HG03457 (cell line): ENCODE measurements at regions not wholly inside any gene's neighbourhood (a gene's known extent, or its start where the extent isn't known, plus 50 kb on each side); places are given as distances from the start of the nearest gene placed in this dataset.

Experiments
- ATAC-seq: cut with Tn5 transposase; IDR thresholded peaks from one replicate; pipeline ENCODE4 v1.9.1; 2021; ENCODE audit warnings: moderate number of reproducible peaks; ENCODE audit not compliant: unreplicated experiment

DNA sequence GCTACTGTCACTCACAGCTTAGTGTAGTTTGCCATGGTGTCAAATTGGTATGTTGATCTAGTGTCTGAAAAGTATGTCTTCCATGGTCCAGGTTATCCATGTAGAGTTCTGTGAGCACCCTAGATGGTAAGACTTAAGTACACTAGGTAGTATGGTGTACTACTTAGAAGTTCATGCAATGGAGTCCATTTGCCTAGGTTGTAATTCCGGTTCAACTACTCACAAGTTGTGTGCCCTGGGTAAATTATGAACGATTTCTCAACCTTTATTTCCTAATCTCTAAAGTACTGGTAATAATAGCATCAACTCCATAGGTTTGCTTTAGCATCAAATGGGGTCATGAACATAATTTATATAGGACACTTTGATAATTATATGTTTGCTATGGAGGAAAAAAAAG, 666.2 kb upstream of the CELF2 start:
- ATAC-seq, result no peak

DNA sequence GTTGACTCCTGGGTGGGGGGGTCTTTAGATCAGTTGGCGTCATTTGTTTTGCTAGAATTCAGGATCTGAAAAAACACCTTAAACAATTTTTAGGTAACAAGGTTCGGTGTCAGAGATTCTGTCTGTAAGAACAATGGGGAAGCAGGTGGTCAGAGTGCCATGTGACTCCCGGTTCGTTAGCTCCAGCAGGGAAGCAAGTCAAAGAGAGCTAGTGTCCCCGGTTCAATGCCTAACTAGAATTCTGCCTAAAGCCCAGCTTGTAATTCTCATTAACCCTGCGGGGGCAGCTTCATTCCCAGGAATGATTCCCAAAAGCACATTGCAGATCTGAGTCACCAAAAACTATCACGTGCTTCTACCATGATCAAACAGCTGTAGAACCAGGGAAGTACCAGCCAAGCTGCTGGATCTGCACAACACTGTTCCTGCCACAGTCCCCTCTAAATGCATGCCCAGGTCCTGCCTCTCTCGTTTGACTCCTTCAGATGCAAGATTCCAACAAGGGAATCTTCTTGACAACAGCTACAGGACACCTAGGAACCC, 664.3 kb upstream of the CELF2 start:
- no peak for ATAC-seq

DNA sequence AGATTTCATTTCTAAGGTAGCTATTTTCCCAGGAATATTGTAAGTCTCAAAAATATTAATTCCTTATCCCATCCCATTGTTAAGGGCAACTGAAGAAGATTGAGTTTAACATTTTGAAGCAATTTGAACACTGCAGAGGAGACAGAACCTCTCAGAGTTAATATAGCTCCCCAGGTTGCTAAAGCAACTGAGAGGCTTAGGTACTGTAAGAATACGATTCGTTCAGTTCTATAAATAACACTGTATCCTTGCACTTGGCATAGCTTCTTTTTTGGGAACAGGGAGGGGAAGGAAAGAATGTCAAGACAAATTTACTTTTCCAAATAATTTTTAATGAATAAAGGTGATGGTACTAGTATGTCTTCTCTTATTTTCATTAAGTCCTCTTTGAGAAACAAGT, 658.4 kb upstream of the CELF2 start:
- ATAC-seq, result no peak

- no peak for ATAC-seq
Measured at GRCh38 chr10:10361301-10361885, 656.3 kb upstream of the CELF2 start.

DNA sequence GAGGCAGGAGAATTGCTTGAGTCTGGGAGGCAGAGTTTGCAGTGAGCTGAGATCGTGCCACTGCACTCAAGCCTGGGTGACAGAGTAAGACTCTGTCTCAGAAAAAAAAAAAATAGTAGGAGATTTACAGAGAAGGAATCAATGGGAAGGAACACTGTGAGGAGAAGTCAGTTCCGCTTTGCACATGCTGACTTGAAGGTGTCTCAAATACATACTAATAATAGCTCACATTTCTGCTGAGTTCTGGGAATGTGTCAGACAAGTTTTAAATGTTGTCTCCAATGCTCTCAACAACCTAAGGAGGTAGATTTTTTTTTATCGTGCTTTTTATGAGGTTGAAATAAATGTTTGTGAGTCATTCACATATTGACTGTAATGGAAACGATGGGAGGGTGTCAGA, 654.9 kb upstream of the CELF2 start:
- no peak for ATAC-seq

DNA sequence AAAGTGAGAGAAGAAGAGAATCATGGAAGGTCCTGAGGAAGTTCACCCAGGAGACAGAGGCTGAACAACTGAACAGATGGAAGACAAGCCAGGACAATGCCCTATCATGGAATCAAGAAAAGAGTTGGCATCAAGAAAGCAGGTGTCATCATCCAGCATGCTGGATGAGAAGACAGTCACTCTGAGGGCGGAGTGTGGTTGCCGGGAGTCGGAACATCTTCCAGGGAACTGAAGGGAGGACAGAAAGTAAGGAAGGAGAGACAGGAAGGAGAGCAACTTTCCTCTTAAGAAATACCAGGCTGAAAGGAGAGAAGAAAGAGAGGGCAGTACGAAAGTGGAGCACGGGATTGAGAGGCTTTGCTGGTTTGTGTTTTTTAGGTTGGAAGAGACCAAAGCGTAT, 654.5 kb upstream of the CELF2 start:
- ATAC-seq, result no peak

GRCh38 chr10:10364902-10365301, 652.8 kb upstream of the CELF2 start:
- no peak for ATAC-seq

GRCh38 chr10:10365676-10366075, 652.0 kb upstream of the CELF2 start:
- ATAC-seq, result no peak

DNA sequence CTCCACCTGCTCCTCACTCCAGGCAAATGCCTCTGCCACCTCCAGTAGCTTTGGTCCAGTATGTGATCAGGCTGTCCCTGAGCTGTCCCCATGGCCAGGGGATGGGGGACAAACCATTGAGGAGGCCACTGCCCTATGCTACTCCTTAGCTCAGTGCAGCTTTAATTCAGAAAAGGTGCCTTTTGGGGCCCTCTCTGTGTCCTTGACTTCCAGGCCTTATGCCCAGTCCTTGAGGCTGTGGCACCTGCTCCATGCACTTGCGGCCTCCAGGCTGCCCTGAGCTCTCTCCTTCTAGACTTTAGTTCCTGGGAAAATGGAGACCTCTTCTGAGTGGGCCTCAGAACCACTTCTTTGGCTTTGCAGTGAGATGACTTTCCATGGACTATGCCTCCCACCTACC, 650.8 kb upstream of the CELF2 start:
- ATAC-seq, result no peak

GRCh38 chr10:10367264-10367663, 650.4 kb upstream of the CELF2 start:
- ATAC-seq, result no peak

DNA sequence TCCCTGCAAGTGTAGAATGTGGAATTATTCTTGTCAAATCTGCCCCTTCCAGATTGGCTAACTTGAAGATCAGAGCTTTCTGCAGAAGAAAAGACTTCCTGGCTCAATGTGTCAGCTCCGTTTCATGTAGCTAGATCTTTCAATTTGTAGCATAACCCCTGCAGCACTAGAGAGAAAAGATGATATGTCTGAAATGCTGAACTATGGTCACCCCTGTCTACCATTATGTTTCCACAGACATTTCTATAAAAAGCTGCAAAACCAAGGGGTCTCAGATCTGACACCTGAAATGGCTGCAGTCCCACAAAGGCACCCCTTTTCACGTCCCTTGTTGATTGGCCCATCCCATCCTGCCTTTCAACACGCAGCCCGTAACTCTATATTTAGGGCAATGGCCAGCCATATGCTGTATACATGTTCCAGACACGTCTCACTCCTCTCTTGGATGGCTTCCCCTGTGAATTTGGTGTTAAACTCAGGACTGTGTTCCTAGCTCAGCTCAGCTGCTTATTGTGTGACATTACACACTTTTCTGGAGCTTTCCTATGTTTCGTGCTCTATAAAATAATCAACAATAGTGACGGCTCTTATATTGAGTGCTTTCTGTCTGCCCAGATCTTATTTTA, 648.6 kb upstream of the CELF2 start:
- no peak for ATAC-seq

DNA sequence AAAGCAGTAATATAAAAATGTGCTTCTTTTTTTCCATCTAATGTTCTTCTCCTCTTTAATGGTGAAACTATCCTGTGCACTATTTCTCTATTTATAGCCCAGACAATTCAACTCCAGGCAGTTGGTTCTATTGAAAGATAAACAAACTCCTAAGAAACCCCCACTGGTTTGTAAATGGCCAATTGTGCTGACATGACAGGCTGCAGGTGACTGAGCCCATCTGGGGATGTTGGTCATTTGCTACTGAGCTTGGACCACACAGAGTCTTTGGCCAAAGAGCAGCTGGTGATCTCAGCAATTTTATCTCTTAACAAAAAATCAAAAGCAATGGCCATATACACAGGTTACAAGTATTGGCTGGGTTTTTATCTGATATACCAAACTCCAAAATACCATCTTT, 631.8 kb upstream of the CELF2 start:
- no peak for ATAC-seq

- no peak for ATAC-seq
Measured at GRCh38 chr10:10389182-10389581, 628.5 kb upstream of the CELF2 start.

GRCh38 chr10:10392511-10392910, 625.2 kb upstream of the CELF2 start:
- no peak for ATAC-seq

DNA sequence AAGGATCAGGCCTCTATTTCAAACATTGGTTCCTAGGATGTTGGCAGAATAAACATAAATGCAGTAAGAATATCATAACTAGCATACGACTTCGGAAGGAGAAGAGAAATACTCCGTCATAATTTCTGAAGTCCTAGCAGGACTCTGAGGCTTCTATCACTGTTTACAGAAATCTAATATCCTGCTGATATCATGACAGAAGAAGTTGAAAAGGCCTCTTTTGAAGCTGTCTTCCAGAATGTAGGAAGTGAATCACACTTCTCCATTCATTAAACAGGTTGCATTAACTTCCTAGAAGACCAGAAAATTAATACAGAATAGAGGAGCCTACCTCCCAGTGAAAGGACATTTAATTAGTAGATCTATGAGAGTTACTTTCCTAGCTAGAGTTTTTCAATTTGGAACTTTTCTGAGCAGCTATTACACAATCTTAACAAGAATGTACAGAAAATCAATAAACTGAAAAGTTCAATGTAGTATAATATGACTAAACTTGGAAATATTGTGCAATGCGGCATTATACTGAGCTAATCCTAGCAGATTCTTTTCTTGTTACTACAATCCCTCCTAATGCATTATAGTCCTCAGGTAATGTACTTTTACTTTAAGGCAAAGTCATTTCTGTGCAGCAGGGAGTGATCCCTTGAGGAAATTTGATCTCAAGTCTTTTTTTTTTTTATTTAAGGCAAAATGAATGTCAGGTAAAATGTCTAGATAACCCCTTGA, 622.6 kb upstream of the CELF2 start:
- no peak for ATAC-seq

GRCh38 chr10:10396601-10397000, 621.1 kb upstream of the CELF2 start:
- no peak for ATAC-seq

DNA sequence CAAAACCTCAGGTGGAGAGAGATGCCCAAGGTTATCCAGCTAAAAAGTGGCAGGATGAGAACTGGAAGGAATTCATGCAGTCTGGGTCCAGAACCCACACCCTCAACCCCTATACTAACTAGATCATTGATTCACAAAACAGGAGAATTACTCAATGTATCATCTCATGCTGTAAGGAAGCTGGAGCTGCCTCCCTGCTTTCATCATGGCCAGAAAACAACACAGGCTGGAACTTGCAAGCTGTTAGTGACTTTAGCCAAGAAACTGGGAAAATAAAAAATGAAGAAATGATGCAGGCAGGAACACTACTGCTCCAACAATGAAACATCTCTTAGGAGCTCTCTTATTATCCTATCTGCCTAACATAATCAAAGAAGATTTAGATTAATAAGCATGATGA, 619.8 kb upstream of the CELF2 start:
- no peak for ATAC-seq

DNA sequence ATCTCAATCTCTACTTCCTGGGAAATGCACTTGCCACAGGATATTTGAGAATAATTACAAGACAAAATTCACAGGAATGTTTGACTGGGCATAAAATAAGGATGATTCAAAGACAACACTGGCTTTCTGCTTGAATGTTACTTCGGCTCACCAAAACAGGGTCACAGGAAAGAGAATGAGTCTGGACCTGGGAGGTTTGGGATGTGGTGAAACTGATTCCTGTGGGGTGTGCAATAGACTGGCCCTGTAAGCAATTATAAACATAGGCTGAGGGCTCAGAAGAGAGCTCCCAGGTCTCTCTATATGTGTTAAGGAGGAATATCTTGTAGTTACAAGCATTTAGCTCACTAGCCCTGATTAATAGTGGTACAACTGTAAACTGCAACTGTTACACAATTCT, 613.9 kb upstream of the CELF2 start:
- ATAC-seq, result no peak

GRCh38 chr10:10417671-10418070, 600.0 kb upstream of the CELF2 start:
- ATAC-seq, result no peak

GRCh38 chr10:10418387-10418786, 599.3 kb upstream of the CELF2 start:
- peak; percentile 88 for ATAC-seq

GRCh38 chr10:10421071-10421470, 596.6 kb upstream of the CELF2 start:
- ATAC-seq, result no peak

GRCh38 chr10:10431422-10432066, 586.1 kb upstream of the CELF2 start:
- ATAC-seq, result no peak
